ENCODE measurements at regions not wholly inside any gene's neighbourhood (a gene's known extent, or its start where the extent isn't known, plus 50 kb on each side); places are given as distances from the start of the nearest gene placed in this dataset.

GRCh38 chr6:145081677-145082076 lies 653.6 kb downstream of the EPM2A start:
- no peak overlapping the region for H3K27ac Mint-ChIP-seq

GRCh38 chr6:145082359-145082758 lies 653.0 kb downstream of the EPM2A start:
- Mint-ChIP-seq H3K27me3 (ENCODE audit: low read depth) (peaks cover 1% of the 10 kb centered on the region), H3K9me3 (no peaks in the 10 kb centered on the region), H3K4me3 (no peak overlapping the region), H3K4me1 (no peaks in the 10 kb centered on the region), H3K36me3 (no peaks in the 10 kb centered on the region), H3K27ac (no peak overlapping the region)
- no peak for TF ChIP-seq CTCF (IDR thresholded peaks at IDR 0.05; ENCODE audit: unreplicated experiment)
- no peak for DNase-seq (ENCODE audit: low spot score in 2 of 2, unreplicated experiment in 2 of 2)

More at GRCh38 chr6:145081677-145082076, 653.6 kb downstream of the EPM2A start:
- H3K27me3 Mint-ChIP-seq (ENCODE audit: low read depth), result peaks cover 1% of the 10 kb centered on the region
- no peak for DNase-seq (ENCODE audit: low spot score in 2 of 2, unreplicated experiment in 2 of 2)
- H3K9me3 Mint-ChIP-seq, result peaks cover 2% of the 10 kb centered on the region
- H3K4me3 Mint-ChIP-seq, result no peak overlapping the region
- TF ChIP-seq CTCF (IDR thresholded peaks at IDR 0.05; ENCODE audit: unreplicated experiment), result no peak
- no peaks in the 10 kb centered on the region for H3K36me3 Mint-ChIP-seq
- no peaks in the 10 kb centered on the region for H3K4me1 Mint-ChIP-seq

- DNase-seq (ENCODE audit: low spot score in 2 of 2, unreplicated experiment in 2 of 2), result no peak
- Mint-ChIP-seq H3K36me3 (no peaks in the 10 kb centered on the region), H3K9me3 (no peaks in the 10 kb centered on the region), H3K4me3 (no peak overlapping the region), H3K27ac (no peak overlapping the region), H3K27me3 (ENCODE audit: low read depth) (peaks cover 1% of the 10 kb centered on the region), H3K4me1 (no peaks in the 10 kb centered on the region)
- TF ChIP-seq CTCF (IDR thresholded peaks at IDR 0.05; ENCODE audit: unreplicated experiment), result no peak
Observed at GRCh38 chr6:145086197-145086596, 649.1 kb downstream of the EPM2A start.

GRCh38 chr6:145087034-145087433 lies 648.3 kb downstream of the EPM2A start:
- DNase-seq (ENCODE audit: low spot score in 2 of 2, unreplicated experiment in 2 of 2), result no peak
- Mint-ChIP-seq H3K27me3 (ENCODE audit: low read depth) (peaks cover 1% of the 10 kb centered on the region), H3K9me3 (no peaks in the 10 kb centered on the region), H3K27ac (no peak overlapping the region), H3K4me1 (no peaks in the 10 kb centered on the region), H3K4me3 (no peak overlapping the region), H3K36me3 (no peaks in the 10 kb centered on the region)
- no peak for TF ChIP-seq CTCF (IDR thresholded peaks at IDR 0.05; ENCODE audit: unreplicated experiment)

- Mint-ChIP-seq H3K36me3 (no peaks in the 10 kb centered on the region), H3K9me3 (peaks cover 3% of the 10 kb centered on the region), H3K4me3 (no peak overlapping the region)
Observed at GRCh38 chr6:145090801-145091585, 644.3 kb downstream of the EPM2A start.

More at GRCh38 chr6:145090801-145091585, 644.3 kb downstream of the EPM2A start:
- DNase-seq (ENCODE audit: low spot score in 2 of 2, unreplicated experiment in 2 of 2), result no peak
- H3K4me1 Mint-ChIP-seq, result no peaks in the 10 kb centered on the region
- H3K27ac Mint-ChIP-seq, result no peak overlapping the region
- no peak for TF ChIP-seq CTCF (IDR thresholded peaks at IDR 0.05; ENCODE audit: unreplicated experiment)
- no peaks in the 10 kb centered on the region for H3K27me3 Mint-ChIP-seq (ENCODE audit: low read depth)
